WTC11 (cell line): ENCODE measurements at regions not wholly inside any gene's neighbourhood (a gene's known extent, or its start where the extent isn't known, plus 50 kb on each side); places are given as distances from the start of the nearest gene placed in this dataset.

Experiments used
- ATAC-seq: fragments of 200-7000 bp; cut with Tn5 transposase; 2 replicates; pipeline ENCODE4 v1.10.0; 2021; ENCODE audit warnings: mild to moderate bottlenecking, moderate library complexity
- CTCF ChIA-PET: fragments of 300-600 bp; sonication (Branson Sonifier 250); formaldehyde crosslinking; loops from one replicate; lab custom pipeline; 2021; ENCODE audit warnings: antibody characterized with exemption; lab: Charles Lee
- POLR2A ChIA-PET: fragments of 350-600 bp; sonication (Branson Sonifier 250); formaldehyde crosslinking; loops from one replicate; lab custom pipeline; 2021; ENCODE audit warnings: antibody characterized with exemption; lab: Charles Lee
- DNase-seq: peaks from one replicate; pipeline ENCODE4 v3.0.0; 2021; ENCODE audit warnings: low spot score
- H3K27ac Mint-ChIP-seq: 2 replicates; pipeline ENCODE4 v1.8.0; 2021; ENCODE audit warnings: mixed read lengths
- H3K27me3 Mint-ChIP-seq: 2 replicates; pipeline ENCODE4 v1.8.0; 2021; ENCODE audit warnings: low read depth, mild to moderate bottlenecking, moderate library complexity, mixed read lengths
- H3K36me3 Mint-ChIP-seq: 2 replicates; pipeline ENCODE4 v1.8.0; 2021; ENCODE audit warnings: mixed read lengths
- H3K4me1 Mint-ChIP-seq: 2 replicates; pipeline ENCODE4 v1.8.0; 2022; ENCODE audit warnings: mixed read lengths
- H3K4me3 Mint-ChIP-seq: 2 replicates; pipeline ENCODE4 v1.8.0; 2021; ENCODE audit warnings: mild to moderate bottlenecking, moderate library complexity, mixed read lengths
- H3K9me3 Mint-ChIP-seq: 2 replicates; pipeline ENCODE4 v1.8.0; 2021; ENCODE audit warnings: mixed read lengths
- CREB1 ChIP-seq: sonication (generic); formaldehyde crosslinking; IDR thresholded peaks from 2 replicates; pipeline ENCODE4 v1.8.0; 2023; ENCODE audit warnings: mild to moderate bottlenecking, missing genetic modification reagents
- FOXK1 ChIP-seq: sonication (generic); formaldehyde crosslinking; IDR thresholded peaks from 2 replicates; pipeline ENCODE4 v1.8.0; 2022; ENCODE audit warnings: mild to moderate bottlenecking, moderate library complexity, missing genetic modification reagents
- GRHL2 ChIP-seq: fragments of 250-450 bp; sonication (Bioruptor Pico); IDR thresholded peaks from 2 replicates; pipeline ENCODE4 v1.8.0; 2022; ENCODE audit warnings: mild to moderate bottlenecking, moderate library complexity; ENCODE audit not compliant: insufficient replicate concordance, severe bottlenecking
- JUN ChIP-seq: sonication (generic); formaldehyde crosslinking; IDR thresholded peaks from 2 replicates; pipeline ENCODE4 v1.8.0; 2023; ENCODE audit warnings: mild to moderate bottlenecking, missing genetic modification reagents
- NFE2L1 ChIP-seq: sonication (generic); formaldehyde crosslinking; IDR thresholded peaks from 2 replicates; pipeline ENCODE4 v1.8.1; 2023; ENCODE audit warnings: missing genetic modification reagents
- NFYB ChIP-seq: sonication (generic); formaldehyde crosslinking; conservative IDR thresholded peaks from 2 replicates; pipeline ENCODE4 v1.8.0; 2022; ENCODE audit warnings: low read depth, missing genetic modification reagents
- NR2C2 ChIP-seq: sonication (generic); formaldehyde crosslinking; IDR thresholded peaks from 2 replicates; pipeline ENCODE4 v1.8.0; 2022; ENCODE audit warnings: mild to moderate bottlenecking, missing genetic modification reagents
- RELA ChIP-seq: sonication (generic); formaldehyde crosslinking; IDR thresholded peaks from 2 replicates; pipeline ENCODE4 v1.8.1; 2022; ENCODE audit warnings: missing genetic modification reagents, mild to moderate bottlenecking, borderline replicate concordance
- TEAD1 ChIP-seq: sonication (generic); formaldehyde crosslinking; IDR thresholded peaks from 2 replicates; pipeline ENCODE4 v1.8.0; 2022; ENCODE audit warnings: mild to moderate bottlenecking, missing genetic modification reagents
- TEAD4 ChIP-seq: sonication (generic); formaldehyde crosslinking; IDR thresholded peaks from 2 replicates; pipeline ENCODE4 v1.8.0; 2022; ENCODE audit warnings: mild to moderate bottlenecking, missing genetic modification reagents
- ZNF138 ChIP-seq: sonication (generic); formaldehyde crosslinking; conservative IDR thresholded peaks from 2 replicates; pipeline ENCODE4 v1.8.1; 2022; ENCODE audit warnings: mild to moderate bottlenecking, moderate library complexity, missing genetic modification reagents
- ZNF416 ChIP-seq: fragments of 250-450 bp; sonication (Bioruptor Pico); IDR thresholded peaks from 2 replicates; pipeline ENCODE4 v1.9.0; 2021; ENCODE audit warnings: mild to moderate bottlenecking, inconsistent platforms
- TF ChIP-seq, protein P1 (sequence below): sonication (generic); formaldehyde crosslinking; IDR thresholded peaks from 2 replicates; pipeline ENCODE4 v1.8.1; 2023; ENCODE audit warnings: mild to moderate bottlenecking, missing genetic modification reagents
- TF ChIP-seq, protein P2 (sequence below): sonication (generic); formaldehyde crosslinking; IDR thresholded peaks from 2 replicates; pipeline ENCODE4 v1.8.1; 2023; ENCODE audit warnings: mild to moderate bottlenecking, missing genetic modification reagents, moderate library complexity
- TF ChIP-seq, protein P3 (sequence below): fragments of 250-450 bp; sonication (Bioruptor Pico); IDR thresholded peaks from 2 replicates; pipeline ENCODE4 v1.9.0; 2021; ENCODE audit warnings: mild to moderate bottlenecking, borderline replicate concordance
- TF ChIP-seq, protein P4 (sequence below): sonication (generic); formaldehyde crosslinking; IDR thresholded peaks from 2 replicates; pipeline ENCODE4 v1.8.0; 2022; ENCODE audit warnings: mild to moderate bottlenecking, missing genetic modification reagents
- TF ChIP-seq, protein P5 (sequence below): fragments of 250-450 bp; sonication (Bioruptor Pico); IDR thresholded peaks from 2 replicates; pipeline ENCODE4 v1.8.0; 2021; ENCODE audit warnings: mild to moderate bottlenecking
- TF ChIP-seq, protein P6 (sequence below): fragments of 250-450 bp; sonication (Bioruptor Pico); IDR thresholded peaks from 2 replicates; pipeline ENCODE4 v1.9.0; 2021; ENCODE audit warnings: mild to moderate bottlenecking
- TF ChIP-seq, protein P7 (sequence below): sonication (generic); formaldehyde crosslinking; IDR thresholded peaks from 2 replicates; pipeline ENCODE4 v1.8.0; 2022; ENCODE audit warnings: mild to moderate bottlenecking, missing genetic modification reagents
- TF ChIP-seq, protein P8 (sequence below): sonication (generic); formaldehyde crosslinking; IDR thresholded peaks from 2 replicates; pipeline ENCODE4 v1.8.0; 2023; ENCODE audit warnings: mild to moderate bottlenecking, missing genetic modification reagents
- TF ChIP-seq, protein P9 (sequence below): sonication (generic); formaldehyde crosslinking; IDR thresholded peaks from 2 replicates; pipeline ENCODE4 v1.8.1; 2022; ENCODE audit warnings: mild to moderate bottlenecking, missing genetic modification reagents, moderate library complexity, borderline replicate concordance
- TF ChIP-seq, protein P10 (sequence below): fragments of 250-450 bp; sonication (Bioruptor Pico); IDR thresholded peaks from 2 replicates; pipeline ENCODE4 v2.1.2; 2022; ENCODE audit warnings: mild to moderate bottlenecking, moderate library complexity

DNA sequence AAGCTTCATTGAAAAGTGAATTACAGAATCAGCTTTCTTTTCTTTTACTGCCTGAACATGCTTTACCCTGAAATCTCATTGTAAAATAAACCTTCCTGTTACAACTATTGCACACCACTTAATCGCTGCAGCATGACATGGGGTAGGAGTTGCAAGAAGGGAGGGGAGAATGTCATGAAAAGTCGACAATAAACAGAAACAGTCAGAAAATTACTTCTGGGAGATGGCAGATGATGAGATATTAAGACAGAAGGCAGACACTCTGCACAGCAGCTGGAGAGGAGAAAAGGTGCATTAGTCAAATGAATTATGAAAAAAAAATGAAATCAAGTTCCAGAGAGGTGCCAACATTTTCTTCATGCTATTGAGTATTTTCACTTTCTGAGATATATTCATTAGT is 287.7 kb downstream of the PCDH7 start (continued):
- TF ChIP-seq, protein P1, sequence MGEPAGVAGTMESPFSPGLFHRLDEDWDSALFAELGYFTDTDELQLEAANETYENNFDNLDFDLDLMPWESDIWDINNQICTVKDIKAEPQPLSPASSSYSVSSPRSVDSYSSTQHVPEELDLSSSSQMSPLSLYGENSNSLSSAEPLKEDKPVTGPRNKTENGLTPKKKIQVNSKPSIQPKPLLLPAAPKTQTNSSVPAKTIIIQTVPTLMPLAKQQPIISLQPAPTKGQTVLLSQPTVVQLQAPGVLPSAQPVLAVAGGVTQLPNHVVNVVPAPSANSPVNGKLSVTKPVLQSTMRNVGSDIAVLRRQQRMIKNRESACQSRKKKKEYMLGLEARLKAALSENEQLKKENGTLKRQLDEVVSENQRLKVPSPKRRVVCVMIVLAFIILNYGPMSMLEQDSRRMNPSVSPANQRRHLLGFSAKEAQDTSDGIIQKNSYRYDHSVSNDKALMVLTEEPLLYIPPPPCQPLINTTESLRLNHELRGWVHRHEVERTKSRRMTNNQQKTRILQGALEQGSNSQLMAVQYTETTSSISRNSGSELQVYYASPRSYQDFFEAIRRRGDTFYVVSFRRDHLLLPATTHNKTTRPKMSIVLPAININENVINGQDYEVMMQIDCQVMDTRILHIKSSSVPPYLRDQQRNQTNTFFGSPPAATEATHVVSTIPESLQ (CRISPR knock-in tag) = no peak
- TF ChIP-seq ZNF416 (CRISPR knock-in tag) (no peak), FOXK1 (CRISPR knock-in tag) (no peak), CREB1 (CRISPR knock-in tag) (no peak), TEAD1 (no peak), RELA (no peak), ZNF138 (no peak), GRHL2 (no peak), NR2C2 (no peak)
- TF ChIP-seq, protein P2, sequence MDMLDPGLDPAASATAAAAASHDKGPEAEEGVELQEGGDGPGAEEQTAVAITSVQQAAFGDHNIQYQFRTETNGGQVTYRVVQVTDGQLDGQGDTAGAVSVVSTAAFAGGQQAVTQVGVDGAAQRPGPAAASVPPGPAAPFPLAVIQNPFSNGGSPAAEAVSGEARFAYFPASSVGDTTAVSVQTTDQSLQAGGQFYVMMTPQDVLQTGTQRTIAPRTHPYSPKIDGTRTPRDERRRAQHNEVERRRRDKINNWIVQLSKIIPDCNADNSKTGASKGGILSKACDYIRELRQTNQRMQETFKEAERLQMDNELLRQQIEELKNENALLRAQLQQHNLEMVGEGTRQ (CRISPR knock-in tag) = no peak
- TF ChIP-seq, protein P3, sequence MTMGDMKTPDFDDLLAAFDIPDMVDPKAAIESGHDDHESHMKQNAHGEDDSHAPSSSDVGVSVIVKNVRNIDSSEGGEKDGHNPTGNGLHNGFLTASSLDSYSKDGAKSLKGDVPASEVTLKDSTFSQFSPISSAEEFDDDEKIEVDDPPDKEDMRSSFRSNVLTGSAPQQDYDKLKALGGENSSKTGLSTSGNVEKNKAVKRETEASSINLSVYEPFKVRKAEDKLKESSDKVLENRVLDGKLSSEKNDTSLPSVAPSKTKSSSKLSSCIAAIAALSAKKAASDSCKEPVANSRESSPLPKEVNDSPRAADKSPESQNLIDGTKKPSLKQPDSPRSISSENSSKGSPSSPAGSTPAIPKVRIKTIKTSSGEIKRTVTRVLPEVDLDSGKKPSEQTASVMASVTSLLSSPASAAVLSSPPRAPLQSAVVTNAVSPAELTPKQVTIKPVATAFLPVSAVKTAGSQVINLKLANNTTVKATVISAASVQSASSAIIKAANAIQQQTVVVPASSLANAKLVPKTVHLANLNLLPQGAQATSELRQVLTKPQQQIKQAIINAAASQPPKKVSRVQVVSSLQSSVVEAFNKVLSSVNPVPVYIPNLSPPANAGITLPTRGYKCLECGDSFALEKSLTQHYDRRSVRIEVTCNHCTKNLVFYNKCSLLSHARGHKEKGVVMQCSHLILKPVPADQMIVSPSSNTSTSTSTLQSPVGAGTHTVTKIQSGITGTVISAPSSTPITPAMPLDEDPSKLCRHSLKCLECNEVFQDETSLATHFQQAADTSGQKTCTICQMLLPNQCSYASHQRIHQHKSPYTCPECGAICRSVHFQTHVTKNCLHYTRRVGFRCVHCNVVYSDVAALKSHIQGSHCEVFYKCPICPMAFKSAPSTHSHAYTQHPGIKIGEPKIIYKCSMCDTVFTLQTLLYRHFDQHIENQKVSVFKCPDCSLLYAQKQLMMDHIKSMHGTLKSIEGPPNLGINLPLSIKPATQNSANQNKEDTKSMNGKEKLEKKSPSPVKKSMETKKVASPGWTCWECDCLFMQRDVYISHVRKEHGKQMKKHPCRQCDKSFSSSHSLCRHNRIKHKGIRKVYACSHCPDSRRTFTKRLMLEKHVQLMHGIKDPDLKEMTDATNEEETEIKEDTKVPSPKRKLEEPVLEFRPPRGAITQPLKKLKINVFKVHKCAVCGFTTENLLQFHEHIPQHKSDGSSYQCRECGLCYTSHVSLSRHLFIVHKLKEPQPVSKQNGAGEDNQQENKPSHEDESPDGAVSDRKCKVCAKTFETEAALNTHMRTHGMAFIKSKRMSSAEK = no peak

DNA sequence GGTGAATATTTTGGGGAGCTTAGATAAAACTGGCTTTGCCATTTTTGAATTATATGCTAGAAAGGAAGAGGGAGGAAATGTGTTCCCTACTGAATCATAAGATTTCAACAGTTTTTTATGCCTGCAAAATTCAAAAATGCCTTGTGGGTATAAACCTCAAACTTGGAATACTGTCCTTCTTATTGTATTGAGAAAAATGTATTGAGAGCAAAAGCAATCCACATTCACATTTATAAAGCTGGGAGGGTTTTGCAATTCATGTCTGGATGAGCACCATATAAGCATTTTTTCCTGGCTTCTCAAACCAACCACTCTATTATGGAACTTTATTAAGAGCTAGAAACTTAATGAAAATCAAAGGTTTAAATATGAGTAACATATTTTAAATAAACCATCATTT is 289.8 kb downstream of the PCDH7 start:
- DNase-seq (no peak), ATAC-seq (no peak)
- H3K4me3 Mint-ChIP-seq = no peak overlapping the region
- CTCF ChIA-PET = no interaction called here
- no peaks in the 10 kb centered on the region for H3K27me3 Mint-ChIP-seq
- no peaks in the 10 kb centered on the region for H3K9me3 Mint-ChIP-seq
- POLR2A ChIA-PET = no interaction called here
- H3K27ac Mint-ChIP-seq = no peak overlapping the region
- no peaks in the 10 kb centered on the region for H3K36me3 Mint-ChIP-seq
- H3K4me1 Mint-ChIP-seq = no peaks in the 10 kb centered on the region
- TF ChIP-seq, protein P4, sequence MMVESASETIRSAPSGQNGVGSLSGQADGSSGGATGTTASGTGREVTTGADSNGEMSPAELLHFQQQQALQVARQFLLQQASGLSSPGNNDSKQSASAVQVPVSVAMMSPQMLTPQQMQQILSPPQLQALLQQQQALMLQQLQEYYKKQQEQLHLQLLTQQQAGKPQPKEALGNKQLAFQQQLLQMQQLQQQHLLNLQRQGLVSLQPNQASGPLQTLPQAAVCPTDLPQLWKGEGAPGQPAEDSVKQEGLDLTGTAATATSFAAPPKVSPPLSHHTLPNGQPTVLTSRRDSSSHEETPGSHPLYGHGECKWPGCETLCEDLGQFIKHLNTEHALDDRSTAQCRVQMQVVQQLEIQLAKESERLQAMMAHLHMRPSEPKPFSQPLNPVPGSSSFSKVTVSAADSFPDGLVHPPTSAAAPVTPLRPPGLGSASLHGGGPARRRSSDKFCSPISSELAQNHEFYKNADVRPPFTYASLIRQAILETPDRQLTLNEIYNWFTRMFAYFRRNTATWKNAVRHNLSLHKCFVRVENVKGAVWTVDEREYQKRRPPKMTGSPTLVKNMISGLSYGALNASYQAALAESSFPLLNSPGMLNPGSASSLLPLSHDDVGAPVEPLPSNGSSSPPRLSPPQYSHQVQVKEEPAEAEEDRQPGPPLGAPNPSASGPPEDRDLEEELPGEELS (CRISPR knock-in tag) = no peak
- TF ChIP-seq, protein P5, sequence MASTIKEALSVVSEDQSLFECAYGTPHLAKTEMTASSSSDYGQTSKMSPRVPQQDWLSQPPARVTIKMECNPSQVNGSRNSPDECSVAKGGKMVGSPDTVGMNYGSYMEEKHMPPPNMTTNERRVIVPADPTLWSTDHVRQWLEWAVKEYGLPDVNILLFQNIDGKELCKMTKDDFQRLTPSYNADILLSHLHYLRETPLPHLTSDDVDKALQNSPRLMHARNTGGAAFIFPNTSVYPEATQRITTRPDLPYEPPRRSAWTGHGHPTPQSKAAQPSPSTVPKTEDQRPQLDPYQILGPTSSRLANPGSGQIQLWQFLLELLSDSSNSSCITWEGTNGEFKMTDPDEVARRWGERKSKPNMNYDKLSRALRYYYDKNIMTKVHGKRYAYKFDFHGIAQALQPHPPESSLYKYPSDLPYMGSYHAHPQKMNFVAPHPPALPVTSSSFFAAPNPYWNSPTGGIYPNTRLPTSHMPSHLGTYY (CRISPR knock-in tag) = no peak
- TF ChIP-seq, protein P6, sequence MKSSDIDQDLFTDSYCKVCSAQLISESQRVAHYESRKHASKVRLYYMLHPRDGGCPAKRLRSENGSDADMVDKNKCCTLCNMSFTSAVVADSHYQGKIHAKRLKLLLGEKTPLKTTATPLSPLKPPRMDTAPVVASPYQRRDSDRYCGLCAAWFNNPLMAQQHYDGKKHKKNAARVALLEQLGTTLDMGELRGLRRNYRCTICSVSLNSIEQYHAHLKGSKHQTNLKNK (CRISPR knock-in tag) = no peak
- TF ChIP-seq TEAD4 = no peak
- TF ChIP-seq, protein P7, sequence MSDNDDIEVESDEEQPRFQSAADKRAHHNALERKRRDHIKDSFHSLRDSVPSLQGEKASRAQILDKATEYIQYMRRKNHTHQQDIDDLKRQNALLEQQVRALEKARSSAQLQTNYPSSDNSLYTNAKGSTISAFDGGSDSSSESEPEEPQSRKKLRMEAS (CRISPR knock-in tag) = no peak
- TF ChIP-seq JUN (CRISPR knock-in tag) = no peak
- TF ChIP-seq, protein P8, sequence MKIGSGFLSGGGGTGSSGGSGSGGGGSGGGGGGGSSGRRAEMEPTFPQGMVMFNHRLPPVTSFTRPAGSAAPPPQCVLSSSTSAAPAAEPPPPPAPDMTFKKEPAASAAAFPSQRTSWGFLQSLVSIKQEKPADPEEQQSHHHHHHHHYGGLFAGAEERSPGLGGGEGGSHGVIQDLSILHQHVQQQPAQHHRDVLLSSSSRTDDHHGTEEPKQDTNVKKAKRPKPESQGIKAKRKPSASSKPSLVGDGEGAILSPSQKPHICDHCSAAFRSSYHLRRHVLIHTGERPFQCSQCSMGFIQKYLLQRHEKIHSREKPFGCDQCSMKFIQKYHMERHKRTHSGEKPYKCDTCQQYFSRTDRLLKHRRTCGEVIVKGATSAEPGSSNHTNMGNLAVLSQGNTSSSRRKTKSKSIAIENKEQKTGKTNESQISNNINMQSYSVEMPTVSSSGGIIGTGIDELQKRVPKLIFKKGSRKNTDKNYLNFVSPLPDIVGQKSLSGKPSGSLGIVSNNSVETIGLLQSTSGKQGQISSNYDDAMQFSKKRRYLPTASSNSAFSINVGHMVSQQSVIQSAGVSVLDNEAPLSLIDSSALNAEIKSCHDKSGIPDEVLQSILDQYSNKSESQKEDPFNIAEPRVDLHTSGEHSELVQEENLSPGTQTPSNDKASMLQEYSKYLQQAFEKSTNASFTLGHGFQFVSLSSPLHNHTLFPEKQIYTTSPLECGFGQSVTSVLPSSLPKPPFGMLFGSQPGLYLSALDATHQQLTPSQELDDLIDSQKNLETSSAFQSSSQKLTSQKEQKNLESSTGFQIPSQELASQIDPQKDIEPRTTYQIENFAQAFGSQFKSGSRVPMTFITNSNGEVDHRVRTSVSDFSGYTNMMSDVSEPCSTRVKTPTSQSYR = no peak
- no peak for TF ChIP-seq NFE2L1
- TF ChIP-seq, protein P9, sequence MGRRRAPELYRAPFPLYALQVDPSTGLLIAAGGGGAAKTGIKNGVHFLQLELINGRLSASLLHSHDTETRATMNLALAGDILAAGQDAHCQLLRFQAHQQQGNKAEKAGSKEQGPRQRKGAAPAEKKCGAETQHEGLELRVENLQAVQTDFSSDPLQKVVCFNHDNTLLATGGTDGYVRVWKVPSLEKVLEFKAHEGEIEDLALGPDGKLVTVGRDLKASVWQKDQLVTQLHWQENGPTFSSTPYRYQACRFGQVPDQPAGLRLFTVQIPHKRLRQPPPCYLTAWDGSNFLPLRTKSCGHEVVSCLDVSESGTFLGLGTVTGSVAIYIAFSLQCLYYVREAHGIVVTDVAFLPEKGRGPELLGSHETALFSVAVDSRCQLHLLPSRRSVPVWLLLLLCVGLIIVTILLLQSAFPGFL (CRISPR knock-in tag) = no peak
- no peak for TF ChIP-seq NFYB (CRISPR knock-in tag)
- TF ChIP-seq, protein P10, sequence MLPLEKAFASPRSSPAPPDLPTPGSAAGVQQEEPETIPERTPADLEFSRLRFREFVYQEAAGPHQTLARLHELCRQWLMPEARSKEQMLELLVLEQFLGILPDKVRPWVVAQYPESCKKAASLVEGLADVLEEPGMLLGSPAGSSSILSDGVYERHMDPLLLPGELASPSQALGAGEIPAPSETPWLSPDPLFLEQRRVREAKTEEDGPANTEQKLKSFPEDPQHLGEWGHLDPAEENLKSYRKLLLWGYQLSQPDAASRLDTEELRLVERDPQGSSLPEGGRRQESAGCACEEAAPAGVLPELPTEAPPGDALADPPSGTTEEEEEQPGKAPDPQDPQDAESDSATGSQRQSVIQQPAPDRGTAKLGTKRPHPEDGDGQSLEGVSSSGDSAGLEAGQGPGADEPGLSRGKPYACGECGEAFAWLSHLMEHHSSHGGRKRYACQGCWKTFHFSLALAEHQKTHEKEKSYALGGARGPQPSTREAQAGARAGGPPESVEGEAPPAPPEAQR (CRISPR knock-in tag) = no peak
